ENCODE measurements at regions not wholly inside any gene's neighbourhood (a gene's known extent, or its start where the extent isn't known, plus 50 kb on each side); places are given as distances from the start of the nearest gene placed in this dataset.
A peak's percentile ranks its signal among the peaks of the same experiment; 100 is the strongest.
"Not testable (repeated sequence)": the region's sequence is repeated elsewhere in the genome, so short reads cannot be mapped to it uniquely, and the experiment has no call there.

- intact Hi-C loops (cut with DNase I; ENCODE audit: low total_unique reads), result loop anchor here (5.0 to 10.0 kb wide), 2 partner anchors 436 to 1621 kb away; no protein-coding TSS in a partner anchor
- peaks cover 0 to 20% of the 10 kb centered on the region in 2 donors for H3K4me1 ChIP-seq
- DNase-seq (ENCODE audit: low spot score in 2 of 2), result no peak
- no peaks in the 10 kb centered on the region for H3K36me3 ChIP-seq
- H3K9me3 ChIP-seq, result no peaks in the 10 kb centered on the region
- peak overlapping the region in 1 of 2 donors; percentile 27 for H3K27ac ChIP-seq
- TF ChIP-seq POLR2AphosphoS5 (IDR thresholded peaks at IDR 0.05) (no peak), CTCF (IDR thresholded peaks at IDR 0.05) (no peak), POLR2A (IDR thresholded peaks at IDR 0.05) (no peak)
- no peak overlapping the region for H3K4me3 ChIP-seq
- no peaks in the 10 kb centered on the region for H3K27me3 ChIP-seq
These were observed 277.9 kb upstream of the KLF3 start for GRCh38 chr4:38386005-38386551.

- peaks cover 0 to 20% of the 10 kb centered on the region in 2 donors for H3K4me1 ChIP-seq
- DNase-seq (ENCODE audit: low spot score in 2 of 2), result no peak
- no peak for TF ChIP-seq POLR2A (IDR thresholded peaks at IDR 0.05)
- TF ChIP-seq POLR2AphosphoS5 (IDR thresholded peaks at IDR 0.05), result no peak
- no peak for TF ChIP-seq CTCF (IDR thresholded peaks at IDR 0.05)
- no peaks in the 10 kb centered on the region for H3K9me3 ChIP-seq
- H3K4me3 ChIP-seq, result no peak overlapping the region
- no peak overlapping the region for H3K27ac ChIP-seq
- no peaks in the 10 kb centered on the region for H3K27me3 ChIP-seq
- no peaks in the 10 kb centered on the region for H3K36me3 ChIP-seq
- intact Hi-C loops (cut with DNase I; ENCODE audit: low total_unique reads), result loop anchor here (5.0 to 10.0 kb wide), 2 partner anchors 436 to 1622 kb away; no protein-coding TSS in a partner anchor
These were observed 277.3 kb upstream of the KLF3 start for GRCh38 chr4:38386654-38387188.

- TF ChIP-seq POLR2AphosphoS5 (IDR thresholded peaks at IDR 0.05), result peak in 1 of 3 donors; percentile 57
- TF ChIP-seq POLR2A (IDR thresholded peaks at IDR 0.05), result no peak
- Histone ChIP-seq H3K36me3 (no peaks in the 10 kb centered on the region), H3K4me1 (peaks cover 0 to 20% of the 10 kb centered on the region in 2 donors), H3K27ac (no peak overlapping the region), H3K9me3 (peaks cover 4% of the 10 kb centered on the region in 2 donors), H3K4me3 (no peak overlapping the region), H3K27me3 (no peaks in the 10 kb centered on the region)
- DNase-seq (ENCODE audit: low spot score in 2 of 2), result peak in 1 of 2 donors; percentile 22
- intact Hi-C loops (cut with DNase I; ENCODE audit: low total_unique reads), result loop anchor here (5.0 to 10.0 kb wide), 2 partner anchors 435 to 1623 kb away; no protein-coding TSS in a partner anchor
These were observed 276.7 kb upstream of the KLF3 start for GRCh38 chr4:38387348-38387747.

GRCh38 chr4:38387819-38388218, 276.2 kb upstream of the KLF3 start:
- Histone ChIP-seq H3K36me3 (no peaks in the 10 kb centered on the region), H3K27ac (no peak overlapping the region), H3K4me1 (peaks cover 0 to 20% of the 10 kb centered on the region in 2 donors), H3K4me3 (no peak overlapping the region), H3K9me3 (peaks cover 6 to 9% of the 10 kb centered on the region in 2 donors), H3K27me3 (no peaks in the 10 kb centered on the region)
- intact Hi-C loops (cut with DNase I; ENCODE audit: low total_unique reads), result loop anchor here (5.0 to 10.0 kb wide), 2 partner anchors 434 to 1623 kb away; no protein-coding TSS in a partner anchor
- DNase-seq (ENCODE audit: low spot score in 2 of 2), result no peak
- TF ChIP-seq POLR2AphosphoS5 (IDR thresholded peaks at IDR 0.05) (no peak), POLR2A (IDR thresholded peaks at IDR 0.05) (no peak), CTCF (IDR thresholded peaks at IDR 0.05) (no peak)

- not testable (repeated sequence) for H3K4me3 ChIP-seq; DNase-seq (ENCODE audit: low spot score in 2 of 2); H3K9me3 ChIP-seq; H3K27me3 ChIP-seq; H3K27ac ChIP-seq; H3K36me3 ChIP-seq
- H3K4me1 ChIP-seq, result peaks cover 0 to 20% of the 10 kb centered on the region in 2 donors
- intact Hi-C loops (cut with DNase I; ENCODE audit: low total_unique reads), result loop anchor here (5.0 to 10.0 kb wide), 2 partner anchors 433 to 1624 kb away; no protein-coding TSS in a partner anchor
These were observed 275.1 kb upstream of the KLF3 start for GRCh38 chr4:38388907-38389306.

- Histone ChIP-seq H3K4me3 (no peak overlapping the region), H3K27ac (no peak overlapping the region), H3K9me3 (peaks cover 6 to 10% of the 10 kb centered on the region in 2 donors), H3K36me3 (no peaks in the 10 kb centered on the region), H3K4me1 (peaks cover 0 to 7% of the 10 kb centered on the region in 2 donors), H3K27me3 (no peaks in the 10 kb centered on the region)
- intact Hi-C loops (cut with DNase I; ENCODE audit: low total_unique reads), result no loop called here
- TF ChIP-seq POLR2AphosphoS5 (IDR thresholded peaks at IDR 0.05), result no peak
- TF ChIP-seq CTCF (IDR thresholded peaks at IDR 0.05), result no peak
- no peak for TF ChIP-seq POLR2A (IDR thresholded peaks at IDR 0.05)
- DNase-seq (ENCODE audit: low spot score in 2 of 2), result no peak
These were observed 272.9 kb upstream of the KLF3 start for GRCh38 chr4:38390969-38391545.

All from breast epithelium (tissue), 4 donors.